Left renal pelvis (tissue), 4 donors: ENCODE measurements at regions not wholly inside any gene's neighbourhood (a gene's known extent, or its start where the extent isn't known, plus 50 kb on each side); places are given as distances from the start of the nearest gene placed in this dataset.
"Not testable (repeated sequence)": the region's sequence is repeated elsewhere in the genome, so short reads cannot be mapped to it uniquely, and the experiment has no call there.

Source experiments
- DNase-seq, 4 donors: peaks; one replicate each; pipeline ENCODE4 v3.0.0-alpha.2; 2013; ENCODE audit warnings: low read depth in 4 of 4, low spot score in 3 of 4

- no peak for DNase-seq
Measured at GRCh38 chr4:122973465-122973864, 51.1 kb upstream of the NUDT6 start.

GRCh38 chr4:122976111-122976510, 53.7 kb upstream of the NUDT6 start:
- DNase-seq = no peak

DNA sequence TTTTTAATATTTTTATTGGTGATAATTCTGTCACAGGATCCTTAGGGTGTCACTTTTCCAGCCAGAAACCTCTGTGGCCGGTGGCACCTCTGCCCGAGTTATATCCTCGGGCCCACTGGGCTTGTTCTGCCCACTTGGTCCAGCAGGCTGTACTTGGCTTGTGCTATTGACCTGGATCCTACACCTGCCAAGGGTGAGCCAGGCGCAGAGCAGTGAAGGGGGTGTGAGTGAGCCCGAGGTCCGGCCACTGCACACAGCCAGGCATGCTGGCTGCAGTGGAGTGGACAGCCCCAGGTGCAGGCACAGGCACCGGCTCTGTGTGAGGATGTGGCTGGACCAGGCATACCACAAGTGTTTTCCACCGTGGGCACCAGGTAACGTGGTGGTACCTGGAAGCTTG, 54.7 kb upstream of the NUDT6 start:
- DNase-seq = no peak

- no peak for DNase-seq
Measured at GRCh38 chr4:122978109-122978508, 55.7 kb upstream of the NUDT6 start.

DNA sequence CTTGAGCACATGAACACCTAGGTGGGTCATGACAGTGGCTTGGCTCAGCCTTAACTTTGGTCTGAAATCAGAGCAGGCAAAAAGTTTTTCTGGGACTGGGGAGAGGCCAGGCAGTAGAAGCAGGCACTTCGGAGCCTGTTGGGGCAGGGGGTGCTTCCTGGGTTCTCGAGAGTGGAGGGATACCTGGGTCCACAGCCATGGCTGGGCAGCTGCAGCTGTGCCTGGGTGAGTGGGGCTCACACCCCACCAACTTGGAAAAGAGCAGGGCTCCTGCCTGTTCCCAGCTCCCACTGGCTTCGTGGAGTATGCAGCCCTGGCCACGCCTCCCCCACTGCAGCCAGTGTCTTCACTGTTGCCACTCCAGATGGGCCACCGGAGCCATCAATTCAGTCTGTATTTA, 56.4 kb upstream of the NUDT6 start:
- DNase-seq = no peak

- no peak for DNase-seq
Measured at GRCh38 chr4:122980860-122981259, 58.5 kb upstream of the NUDT6 start.

- no peak for DNase-seq
Measured at GRCh38 chr4:122988696-122989095, 66.3 kb upstream of the NUDT6 start.

DNA sequence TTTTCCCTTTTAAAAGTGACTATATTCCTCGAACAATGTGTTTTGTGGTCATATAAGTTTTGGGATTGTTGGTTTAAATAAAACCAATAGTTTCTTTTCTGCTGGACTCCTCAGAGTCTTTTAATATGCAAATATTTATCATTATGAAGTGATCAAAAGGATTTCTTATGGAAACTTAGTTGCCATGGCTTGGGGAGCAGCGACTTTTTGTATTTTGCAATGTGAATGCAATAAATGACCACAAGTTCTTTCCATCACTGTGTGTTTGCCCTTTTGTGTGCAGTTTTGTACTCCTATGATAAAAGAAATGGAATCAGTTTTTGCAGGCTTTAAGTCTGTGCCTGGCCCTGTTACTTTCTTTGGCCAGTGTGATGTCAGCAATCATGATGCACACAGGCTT, 68.5 kb upstream of the NUDT6 start:
- no peak for DNase-seq

DNA sequence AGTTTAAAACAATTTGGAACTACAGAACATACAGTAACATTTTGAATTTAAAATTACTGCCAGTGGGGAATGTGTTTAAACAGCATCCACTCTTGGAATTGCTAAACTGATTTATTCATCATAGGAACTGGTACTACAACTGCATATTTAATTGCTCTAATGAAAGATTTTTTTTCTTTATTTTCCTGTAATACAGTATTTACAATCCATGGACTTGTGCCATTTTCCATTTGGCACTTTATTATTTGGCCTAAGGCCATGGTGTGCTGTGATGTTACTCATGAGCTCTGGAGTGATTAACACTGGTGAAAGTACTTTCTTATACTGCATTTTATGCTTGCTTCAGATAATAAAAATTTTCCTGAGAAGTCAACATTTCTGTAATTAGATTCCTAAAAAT, 69.7 kb upstream of the NUDT6 start:
- no peak for DNase-seq

DNA sequence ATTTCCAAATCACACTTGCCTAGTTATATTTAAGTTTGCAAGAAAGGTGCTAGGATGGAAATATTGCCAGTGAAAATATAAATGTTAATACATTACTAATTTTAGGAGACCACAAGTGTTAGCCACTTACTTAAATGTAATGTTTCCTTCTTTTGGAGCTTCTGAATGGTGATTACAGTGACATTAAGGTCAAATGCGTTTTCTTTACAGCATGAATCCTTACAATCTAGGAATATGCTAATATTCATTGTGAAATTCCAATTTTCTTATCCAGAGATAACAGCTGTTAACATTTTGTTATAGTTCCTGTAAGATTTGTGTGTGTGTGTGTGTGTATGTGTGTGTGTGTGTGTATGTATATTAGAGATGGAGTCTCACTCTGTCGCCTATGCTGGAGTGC, 70.2 kb upstream of the NUDT6 start:
- DNase-seq = no peak

GRCh38 chr4:122996350-122996749, 74.0 kb upstream of the NUDT6 start:
- DNase-seq = no peak

DNA sequence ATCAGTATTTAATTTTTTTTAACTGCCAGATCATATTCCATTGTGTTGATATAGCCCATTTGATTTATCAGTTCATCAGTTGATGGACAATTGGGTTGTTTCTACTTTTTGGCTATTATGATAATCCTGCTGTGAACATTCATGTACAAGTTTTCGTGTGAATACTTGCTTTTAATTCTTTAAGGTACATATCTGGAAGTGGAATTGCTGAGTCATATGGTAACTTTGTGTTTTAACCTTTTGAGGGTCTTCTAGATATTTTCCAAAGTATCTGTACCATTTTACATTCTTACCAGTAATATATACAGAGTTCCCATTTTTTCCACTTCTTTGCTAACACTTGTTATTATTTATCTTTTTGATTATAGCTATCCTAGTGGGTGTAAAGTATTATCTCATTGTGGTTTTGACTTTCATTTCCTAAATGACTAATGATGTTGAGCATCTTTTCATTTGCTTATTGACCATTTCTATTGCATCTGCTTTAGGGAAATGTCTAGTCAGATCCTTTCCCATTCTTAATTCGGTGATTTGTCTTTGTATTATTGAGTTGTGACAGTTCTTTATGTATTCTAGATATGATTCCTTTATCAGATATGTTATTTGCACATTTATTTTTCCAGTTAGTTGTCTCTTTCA, 75.2 kb upstream of the NUDT6 start:
- no peak for DNase-seq

DNA sequence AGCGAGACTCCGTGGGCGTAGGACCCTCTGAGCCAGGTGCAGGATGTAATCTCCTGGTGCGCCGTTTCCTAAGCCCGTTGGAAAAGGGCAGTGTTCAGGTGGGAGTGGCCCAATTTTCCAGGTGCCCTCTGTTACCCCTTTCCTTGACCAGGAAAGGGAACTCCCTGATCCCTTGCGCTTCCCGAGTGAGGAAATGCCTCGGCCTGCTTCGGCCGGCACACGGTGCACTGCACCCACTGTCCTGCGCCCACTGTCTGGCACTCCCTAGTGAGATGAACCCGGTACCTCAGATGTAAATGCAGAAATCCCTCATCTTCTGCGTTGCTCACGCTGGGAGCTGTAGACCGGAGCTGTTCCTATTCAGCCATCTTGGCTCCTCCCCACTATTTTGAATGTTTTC, 81.7 kb upstream of the NUDT6 start:
- DNase-seq = not testable (repeated sequence)

DNA sequence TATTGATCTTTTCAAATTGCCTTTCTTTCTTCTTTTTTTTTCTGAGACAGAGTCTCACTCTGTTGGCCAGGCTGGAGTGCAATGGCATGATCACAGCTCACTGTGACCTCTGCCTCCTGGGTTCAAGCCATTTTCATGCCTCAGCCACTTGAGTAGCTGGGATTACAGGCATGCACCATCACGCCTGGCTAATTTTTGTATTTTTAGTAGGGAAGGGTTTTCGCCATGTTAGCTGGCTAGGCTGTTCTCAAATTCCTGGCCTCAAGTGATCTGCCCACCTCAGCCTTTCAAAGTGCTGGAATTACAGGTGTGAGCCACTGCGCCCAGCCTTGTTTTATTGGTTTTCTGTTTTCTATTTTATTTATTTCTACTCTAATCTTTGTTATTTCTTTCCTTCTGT, 82.7 kb upstream of the NUDT6 start:
- not testable (repeated sequence) for DNase-seq

- no peak for DNase-seq
Measured at GRCh38 chr4:123007679-123008078, 85.3 kb upstream of the NUDT6 start.

DNA sequence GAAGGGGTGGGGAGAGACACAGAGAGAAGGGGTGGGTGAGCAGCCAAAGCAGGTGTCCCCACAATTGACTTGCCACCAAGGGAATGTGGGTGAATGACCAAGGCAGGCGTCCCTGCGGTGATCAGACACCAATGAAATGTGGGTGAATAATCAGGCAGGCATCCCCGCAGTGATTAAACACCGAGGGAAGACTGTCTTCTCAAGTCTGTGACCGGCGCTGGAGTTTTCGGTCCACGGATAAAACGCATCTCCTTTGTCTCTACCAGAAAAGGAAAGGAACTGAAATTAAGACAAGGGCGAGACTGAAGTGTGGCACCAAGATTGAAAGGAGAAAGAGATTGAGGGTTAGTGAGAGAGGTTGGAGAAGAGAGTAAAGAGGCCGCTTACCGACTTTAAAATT, 90.0 kb upstream of the NUDT6 start:
- not testable (repeated sequence) for DNase-seq

DNA sequence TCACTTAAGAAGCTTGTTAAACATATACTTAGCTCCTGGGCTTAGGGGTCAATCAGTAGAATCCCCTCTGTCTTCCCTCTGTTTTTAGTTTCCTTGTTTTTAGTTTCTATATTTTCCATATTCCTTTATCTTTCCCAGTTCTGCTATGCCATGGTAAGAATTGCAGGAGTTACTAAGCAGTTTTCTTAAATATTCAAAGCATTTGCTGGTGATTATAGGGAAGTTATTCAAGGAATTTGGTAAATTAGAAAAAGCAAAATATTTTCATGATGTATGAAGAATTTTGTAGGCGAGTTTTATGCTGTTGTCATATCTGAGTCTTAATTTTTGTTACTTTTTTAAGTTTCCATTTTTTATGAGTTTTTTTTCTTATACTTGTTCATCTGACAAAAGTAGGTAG, 91.6 kb upstream of the NUDT6 start:
- no peak for DNase-seq

DNA sequence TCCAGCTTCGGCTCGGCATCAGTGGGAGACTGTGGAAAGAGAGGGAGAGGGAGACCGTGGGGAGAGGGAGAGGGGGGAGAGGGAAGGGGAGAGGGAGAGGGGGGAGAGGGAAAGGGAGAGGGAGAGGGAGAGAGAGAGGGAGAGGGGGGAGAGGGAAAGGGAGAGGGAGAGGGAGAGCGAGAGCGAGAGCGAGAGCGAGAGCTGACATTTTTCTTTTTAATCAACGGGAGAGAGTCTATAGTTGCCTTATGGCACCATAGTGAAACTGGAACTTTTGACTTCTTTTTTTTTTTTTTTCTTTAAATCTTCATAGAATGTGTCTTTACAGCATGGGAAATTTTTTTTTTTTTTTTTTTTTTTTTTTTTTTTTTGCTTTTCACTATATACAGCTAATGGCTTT, 94.7 kb upstream of the NUDT6 start:
- no peak for DNase-seq

- no peak for DNase-seq
Measured at GRCh38 chr4:123017636-123018395, 95.4 kb upstream of the NUDT6 start.

- no peak for DNase-seq
Measured at GRCh38 chr4:123018396-123018775, 96.0 kb upstream of the NUDT6 start.

- DNase-seq = no peak
Measured at GRCh38 chr4:123020285-123020684, 97.9 kb upstream of the NUDT6 start.

- DNase-seq = no peak
Measured at GRCh38 chr4:123023647-123024046, 101.2 kb upstream of the NUDT6 start.

DNA sequence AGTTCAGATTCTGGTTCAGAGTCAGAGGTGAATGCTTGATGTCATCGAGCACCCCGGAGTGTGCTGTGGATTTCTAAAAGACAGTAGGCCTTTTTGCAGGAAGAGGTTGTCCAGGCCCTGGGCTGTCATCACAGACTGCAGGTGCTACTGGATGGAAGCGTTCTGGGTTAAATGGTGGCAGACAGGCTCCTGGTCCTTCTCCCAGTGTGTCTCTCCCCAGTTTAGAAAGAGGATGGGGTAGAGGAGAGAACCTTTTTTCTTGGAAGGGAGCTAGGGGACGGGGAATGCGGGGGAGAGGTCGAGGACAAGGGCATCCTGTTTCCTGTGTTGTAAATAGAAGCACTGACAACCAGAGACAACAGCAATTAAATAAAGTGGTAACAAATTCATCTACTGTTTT, 102.3 kb upstream of the NUDT6 start:
- no peak for DNase-seq
